HG03066 (cell line): ENCODE measurements at regions not wholly inside any gene's neighbourhood (a gene's known extent, or its start where the extent isn't known, plus 50 kb on each side); places are given as distances from the start of the nearest gene placed in this dataset.
"Not testable (repeated sequence)": the region's sequence is repeated elsewhere in the genome, so short reads cannot be mapped to it uniquely, and the experiment has no call there.

ENCODE experiments used
- ATAC-seq: cut with Tn5 transposase; IDR thresholded peaks from one replicate; pipeline ENCODE4 v1.9.1; 2021; ENCODE audit warnings: low read depth; ENCODE audit not compliant: unreplicated experiment

DNA sequence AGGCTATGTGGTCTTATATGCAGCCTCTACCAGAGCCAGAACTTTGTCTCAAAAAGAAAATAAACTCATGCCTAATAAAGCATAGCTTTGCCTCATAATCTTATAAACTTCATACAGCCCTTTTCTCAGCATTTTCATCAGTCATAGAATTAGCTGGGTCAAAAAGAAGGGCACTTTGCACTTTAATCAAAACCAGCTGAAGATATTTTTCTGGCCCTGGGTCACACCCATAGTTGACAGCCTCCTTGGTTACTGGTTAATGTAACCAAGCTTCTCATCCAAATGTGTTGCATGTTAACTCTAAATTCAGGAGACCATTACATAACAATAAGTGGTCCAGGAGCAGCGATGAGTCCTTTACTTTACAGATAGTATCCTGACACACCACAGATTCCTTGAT lies 558.2 kb downstream of the FLRT2 start:
- no peak for ATAC-seq

DNA sequence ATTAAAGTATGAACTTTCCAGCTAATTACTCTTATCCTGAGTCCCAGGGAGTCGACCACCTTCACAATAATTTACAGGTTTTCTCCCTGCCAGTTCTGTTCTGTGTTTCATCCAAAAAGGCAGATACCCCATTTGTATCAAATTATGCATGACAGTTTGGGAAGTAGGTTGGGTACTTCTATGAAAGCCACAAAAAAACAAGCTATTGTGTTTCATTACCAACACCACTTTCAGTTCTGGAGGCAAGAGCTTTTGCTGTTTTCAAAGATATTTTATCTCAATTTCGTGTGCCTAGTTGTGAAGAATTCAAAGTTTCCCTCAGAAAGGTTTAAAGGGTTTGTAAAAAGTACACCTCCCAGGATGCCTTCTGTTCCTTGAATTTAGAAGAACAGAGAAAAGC lies 557.4 kb downstream of the FLRT2 start:
- ATAC-seq = no peak

DNA sequence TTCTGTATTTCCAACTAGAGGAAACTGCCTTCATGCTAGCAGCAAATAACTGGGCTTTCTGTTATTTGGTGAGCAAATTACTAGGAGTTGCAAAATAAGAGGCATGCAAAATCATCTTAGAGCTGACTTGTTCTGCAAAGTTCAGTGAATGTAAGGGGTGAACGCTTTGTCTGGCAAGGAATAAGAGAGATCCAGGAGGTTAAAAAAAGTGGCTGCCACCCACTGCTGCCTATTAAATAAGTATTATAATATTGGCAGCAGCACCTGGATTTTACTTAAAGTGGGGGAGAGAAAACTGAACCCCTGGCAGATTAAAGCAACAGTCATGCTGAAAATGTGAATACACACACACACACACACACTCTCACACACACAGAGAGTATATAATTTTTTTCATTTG lies 557.0 kb downstream of the FLRT2 start:
- no peak for ATAC-seq

DNA sequence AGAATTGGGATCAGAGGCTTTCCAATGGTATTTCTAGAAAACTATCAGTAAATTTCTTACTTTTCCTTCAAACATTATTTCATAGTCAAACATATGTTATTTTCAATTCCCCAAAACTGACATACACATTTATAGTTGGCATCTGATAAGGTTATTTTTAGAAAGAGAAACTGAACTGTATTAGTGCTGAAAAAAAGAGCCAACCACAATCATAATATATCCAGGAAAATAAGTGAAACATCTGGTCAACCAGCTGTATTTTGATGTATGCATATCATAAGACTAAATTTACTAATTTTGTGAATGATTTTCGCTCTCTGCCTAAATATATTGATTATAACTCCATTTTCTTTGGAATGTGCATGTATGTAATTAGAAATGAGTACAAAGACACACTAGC lies 554.2 kb downstream of the FLRT2 start:
- no peak for ATAC-seq

DNA sequence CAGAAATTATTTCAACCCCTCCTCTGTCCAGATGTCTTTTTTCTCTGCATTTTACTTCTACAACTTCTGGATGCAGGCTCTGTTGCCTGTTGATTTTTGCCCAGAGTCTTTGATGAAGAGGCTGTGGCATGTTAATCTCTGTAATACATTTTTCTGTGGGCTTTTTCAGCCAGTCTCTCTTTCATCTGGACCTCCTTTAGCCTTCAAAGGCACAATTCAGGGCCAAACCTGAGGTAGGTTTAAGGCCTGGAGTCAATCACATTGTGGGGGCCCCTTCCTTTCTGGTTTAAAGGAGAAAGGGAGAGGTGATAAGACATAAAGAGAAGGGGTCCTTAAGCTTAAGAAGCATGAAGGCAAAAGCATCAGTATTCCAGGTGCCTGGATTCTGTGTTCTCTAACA lies 553.7 kb downstream of the FLRT2 start:
- ATAC-seq = no peak

DNA sequence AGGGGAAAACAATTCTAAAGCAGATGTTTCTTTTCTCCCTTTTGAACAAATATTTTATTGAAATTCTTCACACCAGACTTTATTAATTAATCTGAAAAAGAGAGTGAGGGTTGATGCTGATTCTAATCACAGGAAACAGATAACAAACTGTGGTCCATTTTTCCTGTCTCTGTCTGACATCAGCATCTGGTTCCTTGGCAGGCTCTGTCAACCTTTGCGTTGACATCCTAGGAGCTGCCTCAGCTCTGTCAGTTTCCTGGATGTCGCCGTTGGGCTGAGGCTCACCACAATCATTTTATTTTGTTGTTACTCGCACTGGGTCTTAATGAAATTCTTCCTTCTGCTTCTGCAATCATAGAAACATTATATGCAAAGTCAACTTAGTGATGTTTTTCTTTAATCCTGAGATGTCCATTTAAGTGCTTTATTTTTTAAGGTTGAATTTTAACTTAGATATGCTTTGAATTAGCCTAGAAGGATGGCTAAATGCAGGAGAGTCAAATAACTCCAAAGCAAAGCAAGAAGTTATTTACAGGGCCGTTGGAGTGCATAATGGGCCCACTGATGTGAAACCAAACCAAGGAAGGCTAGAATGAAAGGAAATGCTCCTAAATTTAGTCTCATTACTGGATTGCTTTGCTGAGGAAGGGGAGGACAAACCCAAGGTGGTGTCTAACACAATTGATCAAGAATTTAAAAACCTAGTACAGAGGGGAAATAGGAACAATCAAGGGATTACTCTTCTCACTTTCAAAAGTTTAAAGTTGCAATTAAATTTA lies 542.4 kb downstream of the FLRT2 start:
- ATAC-seq = no peak

DNA sequence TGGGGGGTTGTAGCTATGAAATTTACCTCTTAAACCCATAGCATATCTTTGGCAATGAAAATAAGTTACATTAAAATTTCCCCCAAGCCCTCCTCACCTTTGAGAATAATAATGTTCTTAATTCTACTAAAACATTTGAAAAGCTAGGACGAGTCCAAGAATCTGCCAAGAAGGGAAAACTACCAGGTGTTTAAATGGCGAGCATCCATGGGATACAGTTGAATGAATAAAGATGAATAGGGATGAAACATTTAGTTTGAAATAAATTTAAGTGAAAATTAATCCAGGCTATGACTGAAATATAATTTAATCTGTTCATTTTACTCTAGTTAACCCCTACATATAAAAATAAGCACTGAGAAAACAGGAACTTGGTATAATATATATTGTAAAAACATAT lies 536.7 kb downstream of the FLRT2 start:
- no peak for ATAC-seq

DNA sequence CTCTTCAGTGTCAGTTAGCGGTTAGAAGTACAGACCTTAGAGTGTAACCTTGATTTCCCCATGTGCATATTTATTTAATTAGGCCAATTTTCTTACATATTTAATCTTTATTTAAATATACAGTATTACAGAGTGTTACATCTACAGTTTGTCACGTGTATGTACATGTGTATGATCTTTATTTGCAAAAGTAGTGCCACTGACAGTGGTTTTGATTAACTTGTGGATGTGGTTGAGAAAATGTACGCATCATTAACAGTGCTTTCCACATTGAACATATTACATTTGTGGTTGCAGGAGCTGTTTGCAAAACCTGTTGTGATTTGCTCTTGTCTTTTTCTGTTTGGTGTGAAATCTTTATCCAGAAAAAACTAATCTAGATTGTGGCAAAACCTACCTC lies 535.5 kb downstream of the FLRT2 start:
- no peak for ATAC-seq

DNA sequence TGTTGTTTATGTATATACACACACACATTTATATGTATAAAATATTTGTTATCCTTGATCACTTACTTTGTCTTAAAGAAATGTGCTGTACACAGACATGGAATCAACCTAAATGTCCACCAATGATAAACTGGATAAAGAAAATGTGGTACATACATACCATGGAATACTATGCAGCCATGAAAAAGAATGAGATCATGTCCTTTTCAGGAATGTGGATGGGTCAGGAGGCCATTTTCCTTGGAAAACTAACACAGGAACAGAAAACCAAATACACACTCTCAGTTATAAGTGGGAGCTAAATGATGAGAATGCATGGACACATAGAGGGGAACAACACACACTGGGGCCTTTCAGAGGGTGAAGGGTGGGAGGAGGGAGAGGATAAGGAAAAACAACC lies 534.7 kb downstream of the FLRT2 start:
- not testable (repeated sequence) for ATAC-seq

DNA sequence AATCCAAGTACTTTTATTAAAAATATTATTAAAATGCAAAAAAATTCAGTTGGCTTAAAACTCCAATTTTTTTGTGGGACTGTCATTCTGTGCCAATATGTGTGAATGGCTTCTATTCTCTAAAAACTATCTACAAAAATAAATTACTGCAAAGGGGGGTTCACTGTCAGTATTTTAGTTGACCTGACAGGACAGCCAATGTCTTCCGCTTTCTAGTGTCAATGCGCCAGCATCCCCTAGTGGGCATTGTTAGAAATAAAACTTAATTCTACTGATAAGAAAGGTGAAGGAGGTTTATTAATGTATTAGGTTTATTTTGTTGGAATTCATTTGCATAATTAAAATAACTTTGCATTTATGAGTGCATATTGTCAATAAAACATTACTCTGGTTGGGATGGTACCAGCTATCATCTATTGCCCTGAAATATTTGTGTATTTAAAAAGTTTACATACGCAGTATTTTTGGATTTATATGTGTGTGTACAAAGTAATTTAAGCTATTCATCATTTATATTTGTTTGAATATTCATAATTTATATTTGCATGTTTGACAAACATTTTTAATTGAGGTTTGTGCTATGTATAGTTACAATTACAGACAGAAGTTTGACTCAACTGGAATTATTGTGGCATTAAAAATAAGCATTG lies 527.2 kb downstream of the FLRT2 start:
- ATAC-seq = no peak

DNA sequence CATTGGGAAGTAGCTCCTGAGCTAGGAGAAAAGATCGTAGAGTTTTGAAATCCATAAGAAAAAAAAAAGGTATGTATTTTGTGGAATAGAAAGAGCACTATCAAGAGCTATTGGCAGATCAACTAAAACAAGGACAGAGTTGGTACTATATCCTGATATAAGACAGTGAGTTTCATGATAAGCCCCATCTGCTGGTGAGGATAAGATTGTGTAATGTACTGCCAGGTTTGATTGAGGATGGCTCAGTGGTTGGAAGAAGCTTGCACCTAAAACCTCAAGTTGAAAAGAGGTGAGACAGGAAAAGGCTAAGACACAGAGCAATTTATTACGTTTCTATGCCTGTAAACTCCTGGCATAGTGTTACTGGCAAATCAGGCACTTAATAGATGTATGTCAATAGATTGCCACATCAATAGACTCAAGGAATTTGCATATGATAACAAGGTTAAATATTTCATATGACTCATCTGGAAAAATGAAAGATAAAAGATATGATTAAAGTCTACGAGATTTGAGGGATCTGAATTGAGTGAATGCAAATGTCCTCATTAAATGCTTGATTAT lies 525.6 kb downstream of the FLRT2 start:
- no peak for ATAC-seq

DNA sequence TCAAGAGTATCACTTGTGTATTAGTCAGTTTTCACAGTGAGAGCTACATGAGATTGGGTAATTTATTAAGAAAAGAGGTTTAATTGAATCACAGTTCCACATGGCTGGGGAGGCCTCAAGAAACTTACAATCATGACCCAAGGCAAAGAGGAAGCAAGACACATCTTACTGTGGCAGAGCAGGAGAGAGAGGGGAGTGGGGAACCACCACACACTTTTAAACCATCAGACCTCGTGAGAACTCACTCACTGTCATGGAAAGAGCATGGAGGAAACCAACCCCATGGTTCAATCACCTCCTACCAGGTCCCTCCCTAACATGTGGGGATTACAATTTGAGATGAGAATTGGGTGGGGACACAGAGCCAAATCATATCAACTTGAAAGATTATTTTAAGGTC lies 522.9 kb downstream of the FLRT2 start:
- ATAC-seq = no peak

DNA sequence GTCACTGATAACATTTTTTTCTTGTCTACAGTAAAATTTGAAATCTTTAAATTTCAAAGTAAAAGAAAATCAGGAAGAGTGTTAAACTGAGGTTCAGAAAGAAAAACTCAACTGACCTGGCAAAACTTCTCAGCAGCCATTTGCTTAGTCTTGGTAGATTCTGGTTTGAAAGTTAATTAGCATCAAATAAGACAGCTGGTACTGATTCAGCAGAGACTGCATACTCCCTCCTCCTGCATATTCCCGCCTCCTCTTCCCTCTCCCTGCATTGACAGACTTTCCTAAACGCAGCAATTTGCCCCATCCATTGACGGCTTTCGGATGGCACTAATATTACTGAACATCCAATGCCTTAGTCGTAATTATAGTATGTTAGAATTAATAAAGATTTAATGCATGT lies 520.8 kb downstream of the FLRT2 start:
- ATAC-seq = no peak

DNA sequence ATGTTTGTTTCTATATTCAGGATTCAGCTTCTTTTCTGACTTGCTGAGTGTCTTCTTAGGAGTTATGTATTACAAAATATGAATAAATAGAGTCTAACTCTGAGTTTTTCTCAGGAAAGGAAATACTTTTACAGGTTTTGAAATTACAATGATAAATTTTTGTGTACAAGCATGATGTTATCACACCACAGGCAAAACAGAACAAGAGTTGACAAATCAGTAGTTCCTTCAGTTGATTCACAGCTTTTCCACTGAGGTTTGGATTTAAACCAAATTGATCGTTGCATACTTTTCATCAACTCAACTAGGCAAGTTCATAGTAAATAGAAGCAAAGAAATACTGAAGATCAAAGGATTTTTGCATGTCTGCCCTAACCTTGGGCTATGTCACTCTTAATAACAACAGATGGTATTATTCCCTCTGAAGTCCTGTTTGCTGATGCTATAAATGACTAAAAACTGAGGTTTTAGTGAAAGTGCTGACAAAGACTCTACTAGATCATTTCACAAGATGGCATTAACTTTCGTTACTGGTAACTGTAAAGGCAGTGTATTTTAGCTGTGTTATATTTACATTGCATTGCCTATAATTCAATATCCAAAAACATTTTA lies 520.2 kb downstream of the FLRT2 start:
- no peak for ATAC-seq

DNA sequence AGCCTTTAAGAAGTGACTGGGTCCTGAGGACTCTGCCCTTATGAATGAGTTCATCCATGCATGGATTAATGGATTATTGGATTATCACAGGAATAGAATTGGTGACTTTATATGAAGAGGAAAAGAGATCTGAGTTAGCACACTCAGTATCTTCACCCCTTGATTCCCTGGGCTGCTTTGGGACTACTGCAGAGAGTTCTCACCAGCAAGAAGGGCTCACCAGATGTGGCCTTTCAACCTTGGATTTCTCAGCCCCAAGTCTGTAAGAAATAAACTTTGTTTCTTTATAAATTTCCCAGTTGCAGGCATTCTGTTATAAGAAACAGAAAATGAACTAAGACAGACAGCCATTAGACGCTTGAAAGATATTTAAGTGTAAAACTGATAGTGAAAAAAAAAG lies 509.2 kb downstream of the FLRT2 start:
- no peak for ATAC-seq

DNA sequence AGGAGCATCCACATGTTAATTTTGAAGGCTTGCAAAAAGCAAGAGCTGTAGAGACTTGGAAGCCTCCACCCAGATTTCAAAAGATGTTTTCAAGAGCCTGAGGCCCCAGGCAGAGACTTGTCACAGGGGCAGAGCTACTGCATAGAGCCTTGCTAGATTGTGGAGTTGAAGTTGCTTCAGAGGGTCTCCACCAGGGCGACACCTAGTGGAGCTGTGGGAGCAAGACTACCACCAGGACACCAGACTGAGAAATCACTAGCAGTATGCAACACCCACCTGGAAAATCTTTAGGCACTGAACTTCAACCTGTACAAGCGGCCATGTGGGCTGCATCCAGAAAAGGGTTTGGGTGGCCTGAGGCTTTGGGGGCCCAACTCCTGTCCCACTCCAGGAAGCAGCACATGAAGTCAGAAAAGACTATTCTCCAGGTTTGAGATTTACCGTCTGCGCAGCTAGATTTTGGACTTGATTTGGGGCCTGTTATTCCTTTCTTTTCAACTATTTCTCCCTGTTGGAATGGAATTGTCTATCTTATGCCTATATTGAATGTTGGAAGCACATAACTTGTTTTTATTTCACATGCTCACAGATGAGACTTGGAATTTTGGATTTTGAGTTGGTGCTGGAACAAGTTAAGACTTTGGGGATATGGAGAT lies 508.6 kb downstream of the FLRT2 start:
- ATAC-seq = peak; percentile 72

DNA sequence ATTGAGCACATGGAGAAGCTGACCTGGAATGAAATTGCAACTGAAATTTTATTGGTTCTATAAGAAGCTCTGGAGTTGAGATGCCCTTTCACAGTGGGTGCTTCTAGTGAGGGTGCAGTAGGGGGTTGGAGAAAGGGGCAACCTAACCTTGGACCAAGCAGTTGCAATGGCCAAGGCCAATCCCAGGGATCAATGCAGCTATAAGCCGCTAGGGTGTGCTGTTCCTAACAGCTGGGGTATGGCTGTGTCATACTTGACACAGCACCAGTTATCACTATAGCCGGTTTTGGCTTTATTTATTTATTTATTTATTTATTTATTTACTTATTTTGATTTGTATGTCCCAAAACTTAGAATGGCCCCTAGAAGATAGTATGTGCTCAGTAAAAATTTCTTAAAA lies 505.9 kb downstream of the FLRT2 start:
- ATAC-seq = peak; percentile 90

DNA sequence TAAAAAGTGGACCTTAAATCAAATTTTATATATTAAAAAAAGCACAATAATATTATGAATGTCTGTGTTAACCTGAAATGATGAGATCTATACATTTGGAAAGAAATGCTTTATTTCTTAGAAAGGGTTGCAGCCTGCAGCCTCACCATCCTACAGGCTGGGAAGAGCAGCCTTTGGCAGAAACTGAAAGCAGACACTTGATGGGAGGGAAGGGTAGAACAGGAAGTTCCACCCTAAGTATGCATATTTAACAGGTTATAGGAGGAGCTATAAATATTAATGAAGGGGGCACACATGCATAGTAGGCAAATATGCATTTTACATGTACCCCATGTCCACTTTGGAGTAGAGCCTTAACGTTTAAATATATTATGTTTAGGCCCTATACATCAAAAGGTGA lies 498.0 kb downstream of the FLRT2 start:
- ATAC-seq = no peak

DNA sequence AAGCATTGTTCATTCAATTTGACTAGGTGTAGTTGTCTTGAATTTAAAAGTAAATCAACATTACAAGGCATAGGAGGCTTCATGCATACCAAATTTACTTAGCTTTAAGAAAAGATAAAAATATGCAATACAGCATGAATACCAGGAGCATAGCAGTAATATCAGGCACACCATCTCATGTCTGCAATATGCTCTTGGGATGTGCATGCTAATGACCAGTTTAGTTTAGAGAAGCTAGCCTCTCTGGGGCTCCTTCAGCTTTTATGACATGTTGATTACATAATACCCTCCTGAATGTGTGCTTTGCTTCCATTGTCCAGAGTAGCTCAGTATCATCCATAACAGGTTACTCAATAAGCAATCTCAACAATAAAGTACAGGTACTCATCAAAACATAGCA lies 497.2 kb downstream of the FLRT2 start:
- ATAC-seq = no peak

DNA sequence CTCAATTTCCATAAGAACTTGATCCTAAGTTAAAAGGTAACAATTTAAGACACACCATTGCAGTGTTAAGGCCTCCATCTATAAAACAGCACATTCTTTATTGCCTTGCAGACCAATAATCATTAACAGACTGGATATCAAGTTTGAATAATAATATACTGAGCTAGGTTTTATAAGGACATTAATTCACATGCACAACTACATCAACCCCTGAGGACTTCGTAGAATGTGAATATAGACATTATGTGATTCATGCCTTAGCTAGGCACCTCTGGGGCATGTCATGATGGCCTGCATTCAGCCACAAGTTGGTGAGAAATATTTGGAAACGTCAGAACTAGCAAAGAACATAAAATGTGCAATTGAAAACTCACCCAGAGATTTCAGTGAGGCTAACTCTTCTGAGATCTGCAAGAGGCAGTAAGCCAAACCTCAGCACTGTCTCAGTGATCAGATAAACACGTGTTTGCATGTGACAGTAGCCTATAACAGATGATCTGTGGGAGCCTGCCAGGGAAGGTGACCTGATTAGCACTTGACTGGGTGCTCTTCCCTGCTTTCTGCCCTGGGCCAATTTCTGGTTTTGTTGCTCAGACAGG lies 492.2 kb downstream of the FLRT2 start:
- ATAC-seq = no peak

DNA sequence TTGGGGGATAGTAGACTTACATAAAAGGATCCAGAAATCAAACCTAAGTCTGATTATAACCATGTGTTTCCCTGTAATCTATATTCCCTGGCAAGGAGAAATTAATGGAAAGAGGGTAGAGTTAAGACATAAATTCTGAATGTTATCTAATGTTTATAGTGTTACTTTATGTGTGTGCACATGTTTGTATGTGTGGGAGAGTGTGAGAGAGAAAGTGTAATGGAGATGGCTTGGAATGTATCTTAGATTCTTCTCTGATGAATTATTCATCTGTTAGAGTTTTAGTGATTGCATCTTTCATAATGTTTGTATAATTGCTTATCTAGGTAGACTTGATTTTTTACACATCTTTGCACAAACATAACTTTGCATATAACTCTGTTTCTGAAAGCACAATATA lies 490.9 kb downstream of the FLRT2 start:
- no peak for ATAC-seq
